ENCODE measurements at regions not wholly inside any gene's neighbourhood (a gene's known extent, or its start where the extent isn't known, plus 50 kb on each side); places are given as distances from the start of the nearest gene placed in this dataset.

GRCh38 chr10:44851881-44852280 is 59.3 kb upstream of the TMEM72 start:
- no peaks in the 10 kb centered on the region for H3K9me3 ChIP-seq
- TF ChIP-seq POLR2A (IDR thresholded peaks at IDR 0.05) (no peak), POLR2AphosphoS5 (IDR thresholded peaks at IDR 0.05) (no peak), CTCF (IDR thresholded peaks at IDR 0.05) (no peak), EP300 (IDR thresholded peaks at IDR 0.05) (no peak)
- no peaks in the 10 kb centered on the region for H3K27me3 ChIP-seq
- H3K27ac ChIP-seq, result no peak overlapping the region
- no peak overlapping the region for H3K4me3 ChIP-seq
- DNase-seq (ENCODE audit: low spot score in 2 of 2), result no peak
- 96% methylated on average over 3 of the region's 8 CpGs for WGBS
- no peaks in the 10 kb centered on the region for H3K4me1 ChIP-seq
- H3K36me3 ChIP-seq, result no peaks in the 10 kb centered on the region

GRCh38 chr10:44853148-44853734 is 57.9 kb upstream of the TMEM72 start:
- H3K27ac ChIP-seq, result no peak overlapping the region

GRCh38 chr10:44853796-44854195 is 57.3 kb upstream of the TMEM72 start:
- Histone ChIP-seq H3K4me3 (no peak overlapping the region), H3K4me1 (peaks cover 2% of the 10 kb centered on the region), H3K27me3 (no peaks in the 10 kb centered on the region), H3K27ac (no peak overlapping the region), H3K9me3 (no peaks in the 10 kb centered on the region), H3K36me3 (no peaks in the 10 kb centered on the region)
- no peak for TF ChIP-seq EP300 (IDR thresholded peaks at IDR 0.05)
- no peak for DNase-seq (ENCODE audit: low spot score in 2 of 2)
- 100% methylated on average over 1 of the region's 6 CpGs for WGBS

More at GRCh38 chr10:44853148-44853734, 57.9 kb upstream of the TMEM72 start:
- 63% methylated on average over 1 of the region's 1 CpG for WGBS
- Histone ChIP-seq H3K4me3 (no peak overlapping the region), H3K4me1 (peaks cover 2% of the 10 kb centered on the region), H3K27me3 (no peaks in the 10 kb centered on the region), H3K36me3 (no peaks in the 10 kb centered on the region), H3K9me3 (no peaks in the 10 kb centered on the region)
- no peak for DNase-seq (ENCODE audit: low spot score in 2 of 2)
- TF ChIP-seq EP300 (IDR thresholded peaks at IDR 0.05) (no peak), POLR2AphosphoS5 (IDR thresholded peaks at IDR 0.05) (no peak), POLR2A (IDR thresholded peaks at IDR 0.05) (no peak), CTCF (IDR thresholded peaks at IDR 0.05) (no peak)

GRCh38 chr10:44854693-44855350 is 56.3 kb upstream of the TMEM72 start:
- Histone ChIP-seq H3K36me3 (no peaks in the 10 kb centered on the region), H3K27ac (no peak overlapping the region), H3K4me3 (no peak overlapping the region), H3K27me3 (no peaks in the 10 kb centered on the region), H3K9me3 (no peaks in the 10 kb centered on the region), H3K4me1 (peaks cover 2% of the 10 kb centered on the region)
- no peak for DNase-seq (ENCODE audit: low spot score in 2 of 2)
- 59% methylated on average over 9 of the region's 9 CpGs for WGBS
- TF ChIP-seq POLR2A (IDR thresholded peaks at IDR 0.05) (no peak), EP300 (IDR thresholded peaks at IDR 0.05) (no peak), POLR2AphosphoS5 (IDR thresholded peaks at IDR 0.05) (no peak), CTCF (IDR thresholded peaks at IDR 0.05) (no peak)

- Histone ChIP-seq H3K9me3 (no peaks in the 10 kb centered on the region), H3K36me3 (no peaks in the 10 kb centered on the region), H3K4me3 (no peak overlapping the region), H3K27me3 (peaks cover under 1% of the 10 kb centered on the region), H3K27ac (no peak overlapping the region), H3K4me1 (peaks cover 3% of the 10 kb centered on the region)
- 92% methylated on average over 7 of the region's 7 CpGs for WGBS
- TF ChIP-seq EP300 (IDR thresholded peaks at IDR 0.05), result no peak
- no peak for TF ChIP-seq POLR2AphosphoS5 (IDR thresholded peaks at IDR 0.05)
- TF ChIP-seq POLR2A (IDR thresholded peaks at IDR 0.05), result no peak
- no peak for TF ChIP-seq CTCF (IDR thresholded peaks at IDR 0.05)
- DNase-seq (ENCODE audit: low spot score in 2 of 2), result no peak
These were observed 54.4 kb upstream of the TMEM72 start for GRCh38 chr10:44856696-44857095.
